ENCODE measurements at regions not wholly inside any gene's neighbourhood (a gene's known extent, or its start where the extent isn't known, plus 50 kb on each side); places are given as distances from the start of the nearest gene placed in this dataset.

DNA sequence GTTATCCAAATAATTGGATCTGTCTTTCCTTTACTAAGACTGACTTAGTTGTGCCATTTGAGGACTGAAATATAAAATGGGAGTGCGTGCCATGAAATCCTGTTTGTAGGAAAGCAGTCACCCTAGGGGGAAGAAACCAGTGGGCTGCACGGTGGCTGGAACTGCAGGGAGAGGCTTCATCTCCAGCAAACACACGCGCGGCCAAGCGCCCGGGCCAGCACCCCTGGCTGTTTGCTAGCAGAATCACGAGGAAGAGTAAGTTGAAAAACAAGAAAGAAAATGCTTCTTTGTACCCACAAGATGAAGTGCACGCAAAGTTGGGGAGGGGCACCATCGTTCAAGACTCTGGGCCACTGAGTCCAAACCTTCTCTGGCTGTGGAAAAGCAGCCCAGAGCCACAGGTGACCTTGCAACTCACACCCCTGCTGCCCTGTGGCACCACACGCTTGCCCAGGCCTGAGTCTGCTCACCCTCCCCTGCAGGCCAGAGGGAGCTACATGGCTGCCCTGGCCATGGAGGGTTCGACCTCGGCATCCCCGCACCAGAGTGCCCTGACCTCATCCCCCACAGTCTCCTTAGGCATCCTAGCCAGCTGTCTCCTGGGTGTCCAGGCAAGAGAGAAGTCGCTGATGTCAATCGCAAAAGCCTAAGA is 55.2 kb downstream of the IRX2 start:
- in situ Hi-C loops (cut with HindIII; ENCODE audit: low pct_unique_long_range_greater_than_20kb, low sequenced_read_pairs): no loop called here
- DNase-seq (ENCODE audit: low read depth): no peak

DNA sequence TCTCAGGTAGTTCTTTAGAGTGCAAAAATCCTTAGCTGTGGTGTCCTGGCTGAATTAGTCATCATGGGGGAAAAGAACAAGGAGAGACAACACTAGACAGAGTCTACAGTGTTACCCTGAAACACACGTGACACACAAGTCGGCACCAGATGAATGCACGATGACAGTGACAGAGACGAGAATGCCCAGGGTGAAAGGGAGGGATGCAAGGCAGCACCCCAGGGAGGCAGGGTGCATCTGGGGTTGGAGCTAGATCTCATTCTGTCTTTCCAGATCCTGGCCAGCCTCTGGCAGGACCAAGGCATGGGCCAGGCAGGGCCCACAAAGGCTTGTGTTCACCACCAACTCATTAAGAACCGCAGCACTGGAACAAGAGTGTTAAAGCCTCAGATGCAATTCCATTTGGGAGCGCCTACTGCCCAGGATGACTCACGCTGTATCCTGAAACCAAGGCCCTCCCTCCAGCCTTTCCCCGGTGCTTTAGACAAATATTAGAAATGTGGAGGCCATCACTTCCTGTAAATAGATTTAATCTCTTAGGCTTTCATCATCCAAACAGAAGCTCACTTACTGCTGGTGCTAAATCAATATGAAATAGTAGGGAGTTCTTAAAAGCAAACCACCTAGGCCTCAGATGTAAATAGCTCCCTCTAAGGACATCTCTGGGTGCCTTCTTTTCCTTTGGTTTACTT is 56.1 kb downstream of the IRX2 start:
- no peak for DNase-seq (ENCODE audit: low read depth)
- in situ Hi-C loops (cut with HindIII; ENCODE audit: low pct_unique_long_range_greater_than_20kb, low sequenced_read_pairs): no loop called here

DNA sequence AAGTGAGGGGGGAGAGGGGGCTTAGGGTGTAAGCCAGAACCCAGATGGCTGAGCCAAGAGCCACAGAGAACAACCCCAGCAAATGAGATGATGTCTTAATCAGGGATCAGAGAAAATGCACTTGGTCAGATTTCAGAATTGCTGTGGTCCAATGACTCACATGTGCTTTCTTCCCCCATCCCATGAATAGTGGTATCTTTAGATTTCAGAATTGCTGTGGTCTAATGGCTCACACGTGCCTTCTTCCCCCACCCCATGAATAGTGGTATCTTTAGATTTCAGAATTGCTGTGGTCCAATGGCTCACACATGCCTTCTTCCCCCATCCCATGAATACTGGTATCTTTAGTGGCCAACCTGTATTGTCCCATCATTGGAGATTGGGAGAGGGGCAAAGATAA is 59.9 kb downstream of the IRX2 start:
- DNase-seq (ENCODE audit: low read depth): no peak
- in situ Hi-C loops (cut with HindIII; ENCODE audit: low pct_unique_long_range_greater_than_20kb, low sequenced_read_pairs): no loop called here

DNA sequence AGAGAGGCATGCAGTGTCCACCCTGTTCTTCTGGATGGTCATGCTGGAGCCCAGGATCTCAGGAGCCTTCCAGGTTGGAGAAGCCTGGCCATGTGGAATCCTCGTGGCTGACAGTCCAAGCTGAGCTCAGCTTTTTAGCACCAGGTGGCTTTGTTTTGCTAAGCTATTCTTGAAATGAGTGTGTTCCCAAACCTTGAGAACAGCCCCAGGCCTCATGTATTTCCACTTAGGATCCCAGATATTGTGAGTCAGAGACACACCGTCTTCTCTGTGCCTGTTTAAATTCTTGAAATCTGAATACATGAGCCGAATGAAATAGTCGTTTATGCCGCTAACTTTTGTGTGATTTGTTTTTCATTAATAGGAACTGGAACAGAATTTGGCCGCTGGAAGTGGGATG is 61.2 kb downstream of the IRX2 start:
- DNase-seq (ENCODE audit: low read depth): no peak
- in situ Hi-C loops (cut with HindIII; ENCODE audit: low pct_unique_long_range_greater_than_20kb, low sequenced_read_pairs): no loop called here

DNA sequence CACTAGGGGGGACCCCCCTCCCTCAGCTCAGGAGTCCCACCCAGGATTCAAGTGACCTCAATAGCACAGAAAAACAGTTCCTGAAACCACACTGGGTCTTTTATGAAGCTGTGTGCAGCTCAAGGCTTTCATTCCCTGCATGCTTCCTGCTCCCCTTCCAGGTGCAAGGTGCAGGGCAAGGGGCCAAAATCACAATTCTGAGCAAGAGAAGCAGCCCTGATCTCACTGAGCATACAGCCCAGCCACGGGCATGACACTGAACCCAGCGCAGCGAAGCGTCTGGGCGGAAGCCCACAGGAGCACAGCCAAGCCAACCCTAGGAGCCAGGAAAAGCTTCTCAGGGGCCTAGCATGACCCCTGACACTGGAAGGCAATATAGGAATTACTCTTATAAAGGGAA is 62.9 kb downstream of the IRX2 start:
- in situ Hi-C loops (cut with HindIII; ENCODE audit: low pct_unique_long_range_greater_than_20kb, low sequenced_read_pairs): no loop called here
- no peak for DNase-seq (ENCODE audit: low read depth)

DNA sequence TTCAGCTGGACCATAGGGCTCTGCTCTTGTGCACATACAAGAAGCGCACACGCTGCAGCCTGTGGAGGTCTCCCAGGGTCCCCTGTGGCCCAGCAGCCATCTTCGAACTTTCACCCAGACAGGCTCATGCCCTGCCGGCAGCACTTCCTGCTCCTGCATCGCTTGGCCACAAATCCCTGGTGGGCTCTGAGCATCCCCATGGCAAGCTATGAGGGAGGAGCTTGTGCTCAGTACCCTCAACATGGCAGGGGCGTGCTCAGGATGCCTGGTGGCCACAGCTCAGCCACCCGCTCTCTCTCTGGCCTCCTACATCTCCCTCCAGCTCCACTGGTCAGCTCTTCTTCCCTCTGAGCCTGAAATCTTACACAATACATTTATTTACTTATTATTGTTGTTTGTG is 63.7 kb downstream of the IRX2 start:
- DNase-seq (ENCODE audit: low read depth): no peak
- in situ Hi-C loops (cut with HindIII; ENCODE audit: low pct_unique_long_range_greater_than_20kb, low sequenced_read_pairs): no loop called here

DNA sequence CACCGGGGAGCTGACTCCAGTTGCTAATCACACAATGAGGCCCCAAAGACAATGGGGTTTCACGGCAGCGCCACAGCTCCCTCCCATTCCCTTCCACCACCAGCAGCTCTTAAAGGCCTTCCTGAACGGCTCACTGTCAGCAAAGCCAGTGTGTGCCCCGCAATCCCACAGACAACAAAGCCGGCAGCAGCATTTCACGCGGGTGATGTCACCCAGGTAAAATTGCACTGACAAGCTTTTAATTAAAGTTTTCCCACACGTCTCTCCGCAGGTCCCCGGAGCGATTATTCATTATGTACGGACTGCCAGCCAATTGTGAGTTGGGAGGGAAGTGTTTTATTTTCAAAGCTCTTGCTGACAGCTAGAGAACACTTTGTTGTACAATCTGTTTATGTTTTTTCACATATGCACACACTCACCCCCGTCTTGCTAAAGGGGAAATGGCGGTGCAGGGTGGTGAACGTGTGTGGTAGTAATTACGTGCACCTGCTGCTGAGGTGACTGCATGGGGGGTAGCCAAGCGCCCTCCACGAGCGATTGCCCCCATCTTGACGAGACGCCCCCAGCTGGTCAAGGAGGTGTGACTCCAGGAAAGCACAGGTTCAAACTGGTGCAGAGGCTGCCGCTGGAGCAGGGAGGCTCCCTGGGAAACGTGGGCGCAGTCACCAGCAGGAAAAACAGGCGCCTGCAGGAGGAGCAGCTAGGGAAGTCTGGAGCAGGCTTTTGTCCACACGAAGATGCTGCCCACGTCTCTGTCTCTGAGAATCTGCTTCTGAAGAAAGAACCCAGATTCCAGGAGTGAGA is 65.0 kb downstream of the IRX2 start:
- in situ Hi-C loops (cut with HindIII; ENCODE audit: low pct_unique_long_range_greater_than_20kb, low sequenced_read_pairs): no loop called here
- no peak for DNase-seq (ENCODE audit: low read depth)

DNA sequence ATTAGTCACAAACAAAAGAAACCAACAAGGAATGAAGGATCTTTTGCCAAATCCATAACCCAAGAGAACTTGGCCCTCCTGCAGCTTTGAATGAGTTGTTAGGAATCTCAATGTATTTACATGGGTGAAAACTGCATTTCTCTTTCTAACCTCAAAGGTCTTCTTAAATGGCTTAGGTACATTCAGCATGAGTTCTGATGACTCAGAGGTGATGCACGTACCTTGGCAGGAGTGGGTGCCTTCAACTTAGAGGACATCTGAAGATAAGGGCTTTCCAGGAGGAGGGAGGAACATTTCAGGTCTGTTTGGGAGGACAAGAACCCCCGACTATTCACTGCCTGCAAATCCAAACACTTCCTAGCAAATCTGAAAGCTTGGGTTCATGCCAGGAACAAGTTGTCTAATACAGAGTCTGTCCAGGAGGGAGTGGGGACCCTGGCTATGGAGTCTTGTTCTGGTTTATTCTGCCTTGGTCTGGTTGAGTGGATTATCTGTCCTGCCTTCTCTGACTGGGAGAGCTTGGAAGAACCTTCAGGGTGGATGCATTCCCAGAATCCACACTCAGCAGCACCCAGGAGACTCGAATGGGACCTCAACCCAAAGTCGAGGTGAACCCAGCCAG is 65.7 kb downstream of the IRX2 start:
- in situ Hi-C loops (cut with HindIII; ENCODE audit: low pct_unique_long_range_greater_than_20kb, low sequenced_read_pairs): no loop called here

DNA sequence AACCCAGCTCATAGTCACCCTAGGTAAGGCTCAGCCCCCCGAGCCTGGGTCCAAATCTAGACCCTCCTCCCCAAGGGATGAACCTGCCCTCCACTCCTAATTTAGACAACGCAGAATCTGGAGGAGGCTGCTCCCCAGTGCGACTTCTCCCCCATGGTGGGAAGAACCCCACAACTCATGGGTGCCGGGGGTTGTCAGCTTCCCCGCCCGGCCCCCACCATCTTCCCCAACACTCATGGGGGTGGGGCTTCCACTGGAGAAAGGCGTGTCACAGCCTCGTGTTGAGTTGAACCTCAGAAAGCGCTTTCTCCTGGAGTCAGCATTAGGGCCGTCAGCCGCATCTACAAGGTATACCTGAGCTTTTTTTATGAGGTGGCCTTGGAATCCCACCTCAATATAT is 66.9 kb downstream of the IRX2 start:
- DNase-seq (ENCODE audit: low read depth): no peak

More for the DNA sequence above, 65.7 kb downstream of the IRX2 start:
- no peak for DNase-seq (ENCODE audit: low read depth)

DNA sequence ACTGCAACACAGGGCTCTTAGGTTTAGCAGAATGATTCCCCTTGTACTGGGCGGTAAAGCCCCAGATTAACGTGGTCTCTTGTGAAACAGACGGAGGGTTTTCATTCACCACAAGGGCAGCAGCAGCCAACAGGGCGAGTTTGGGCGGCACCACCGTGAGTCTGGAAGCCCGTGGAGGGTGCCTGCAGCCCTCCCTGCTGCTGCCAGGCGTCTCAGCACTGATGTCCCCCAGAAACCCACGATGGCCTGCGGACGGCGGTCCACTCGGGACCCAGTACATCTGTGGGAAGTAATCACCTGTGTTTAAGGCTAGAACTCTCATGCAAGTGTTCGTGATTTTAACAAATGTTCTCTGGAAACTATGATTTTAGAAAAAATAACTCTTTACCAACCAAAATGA is 67.8 kb downstream of the IRX2 start:
- in situ Hi-C loops (cut with HindIII; ENCODE audit: low pct_unique_long_range_greater_than_20kb, low sequenced_read_pairs): no loop called here
- no peak for DNase-seq (ENCODE audit: low read depth)

More for the DNA sequence above, 66.9 kb downstream of the IRX2 start:
- in situ Hi-C loops (cut with HindIII; ENCODE audit: low pct_unique_long_range_greater_than_20kb, low sequenced_read_pairs): no loop called here

DNA sequence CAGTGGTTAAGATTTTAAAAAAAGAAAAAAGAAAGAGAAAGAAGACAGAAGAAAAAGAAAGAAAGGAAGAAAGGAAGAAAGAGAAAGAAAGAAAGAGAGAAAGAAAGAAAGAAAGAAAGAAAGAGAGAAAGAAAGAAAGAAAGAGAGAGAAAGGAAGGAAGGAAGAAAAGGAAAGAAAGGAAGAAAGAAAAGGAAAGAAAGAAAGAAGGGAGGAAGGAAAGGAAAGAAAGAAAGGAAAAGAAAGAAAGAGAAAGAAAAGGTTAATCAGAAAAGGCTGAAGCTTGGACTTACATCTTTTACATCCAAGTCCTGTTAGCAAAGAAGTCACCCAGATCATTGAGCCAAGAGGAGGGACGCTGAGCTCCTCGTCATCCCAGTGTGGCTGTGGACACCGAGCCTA is 70.0 kb downstream of the IRX2 start:
- no peak for DNase-seq (ENCODE audit: low read depth)
- in situ Hi-C loops (cut with HindIII; ENCODE audit: low pct_unique_long_range_greater_than_20kb, low sequenced_read_pairs): no loop called here

DNA sequence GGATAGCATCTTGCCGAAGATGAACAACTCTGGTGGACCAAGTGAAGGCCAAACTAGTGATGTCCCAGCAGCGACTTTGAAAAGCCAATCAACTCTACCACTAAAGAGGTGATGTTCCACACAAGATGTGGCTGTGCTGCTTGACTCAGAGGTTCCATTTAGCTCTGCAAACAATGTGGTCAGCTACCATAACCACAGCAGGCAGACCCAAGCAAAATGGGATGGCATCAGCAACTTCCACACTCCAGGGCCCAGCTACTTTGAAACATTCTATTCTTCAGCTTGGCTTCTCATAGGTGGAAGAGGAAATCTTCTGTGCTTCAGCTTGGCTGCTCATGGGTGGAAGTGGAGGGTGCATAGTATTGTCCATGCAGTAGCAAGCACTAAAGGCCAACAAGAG is 70.5 kb downstream of the IRX2 start:
- no peak for DNase-seq (ENCODE audit: low read depth)
- in situ Hi-C loops (cut with HindIII; ENCODE audit: low pct_unique_long_range_greater_than_20kb, low sequenced_read_pairs): no loop called here

DNA sequence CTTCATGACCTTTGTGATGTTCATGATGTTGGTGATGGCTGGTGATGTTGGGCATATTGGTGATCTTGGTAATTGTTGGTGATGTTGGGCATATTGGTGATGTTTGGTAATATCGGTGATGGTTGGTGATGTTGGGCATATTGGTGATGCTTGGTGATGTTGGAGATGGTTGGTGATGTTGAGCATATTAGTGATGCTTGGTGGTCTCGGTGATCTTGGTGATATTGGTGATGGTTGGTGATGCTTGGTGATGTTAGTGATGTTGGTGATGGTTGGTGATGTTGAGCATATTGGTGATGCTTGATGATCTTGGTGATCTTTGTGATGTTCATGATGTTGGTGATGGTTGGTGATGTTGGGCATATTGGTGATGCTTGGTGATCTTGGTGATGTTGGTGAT is 73.8 kb downstream of the IRX2 start:
- no peak for DNase-seq (ENCODE audit: low read depth)
- in situ Hi-C loops (cut with HindIII; ENCODE audit: low pct_unique_long_range_greater_than_20kb, low sequenced_read_pairs): no loop called here

DNA sequence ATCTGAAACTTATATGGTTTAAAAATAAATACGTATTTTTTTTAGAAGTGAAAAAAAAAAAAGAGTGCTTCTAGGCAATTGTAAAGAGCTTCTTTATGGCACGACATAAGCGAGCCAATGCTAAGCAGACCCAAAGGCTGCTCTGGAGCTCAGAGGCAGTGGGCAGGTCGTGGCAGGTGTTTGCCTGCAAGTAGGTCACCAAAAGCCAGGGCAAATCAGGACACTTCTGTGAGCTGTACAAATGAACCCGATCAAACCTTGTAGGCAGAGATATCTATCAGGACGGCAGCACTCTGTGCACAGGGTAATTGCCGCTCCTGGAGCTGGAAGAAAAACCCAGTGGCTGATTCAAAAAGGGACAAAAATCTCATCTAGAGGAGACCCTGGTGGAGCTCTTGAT is 75.9 kb downstream of the IRX2 start:
- DNase-seq (ENCODE audit: low read depth): no peak
- in situ Hi-C loops (cut with HindIII; ENCODE audit: low pct_unique_long_range_greater_than_20kb, low sequenced_read_pairs): no loop called here

DNA sequence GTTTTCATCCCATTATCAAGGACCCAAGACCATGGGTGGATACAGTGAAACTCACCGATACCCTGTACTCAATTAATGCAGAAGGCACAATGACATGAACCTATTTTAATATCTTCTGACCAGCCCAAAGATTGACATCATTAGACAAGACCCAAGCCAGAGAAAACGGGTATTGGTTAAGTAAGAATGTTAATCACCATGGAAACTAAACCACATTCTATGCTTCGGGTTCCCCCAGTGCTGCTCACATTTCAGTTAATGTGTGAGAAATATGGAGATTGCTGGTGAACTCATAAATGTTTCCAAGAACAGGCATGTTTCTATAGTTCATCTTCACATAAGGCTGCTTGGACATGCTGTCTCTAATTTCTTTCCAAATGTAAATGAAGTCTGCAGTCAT is 77.0 kb downstream of the IRX2 start:
- no peak for DNase-seq (ENCODE audit: low read depth)
- in situ Hi-C loops (cut with HindIII; ENCODE audit: low pct_unique_long_range_greater_than_20kb, low sequenced_read_pairs): no loop called here

DNA sequence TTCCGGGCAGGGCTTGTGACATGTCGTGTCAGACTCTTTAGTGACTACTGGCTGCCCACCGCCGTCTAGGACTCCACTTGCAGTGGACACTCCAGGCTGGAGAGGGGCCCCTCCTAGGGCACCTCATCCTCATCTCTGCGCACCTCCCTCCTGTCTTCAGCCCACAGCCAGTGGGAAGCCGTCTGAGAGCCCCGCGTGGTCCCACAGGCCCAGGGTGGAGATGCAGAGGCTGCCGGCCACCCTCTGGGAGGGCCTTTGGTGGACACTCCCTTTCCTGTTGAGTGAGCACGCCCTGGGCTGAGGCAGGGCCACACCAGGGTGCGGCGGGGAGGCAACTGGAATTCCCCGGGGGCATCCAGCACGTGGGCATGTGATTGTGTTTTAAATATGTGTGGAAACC is 80.5 kb downstream of the IRX2 start:
- in situ Hi-C loops (cut with HindIII; ENCODE audit: low pct_unique_long_range_greater_than_20kb, low sequenced_read_pairs): no loop called here
- no peak for DNase-seq (ENCODE audit: low read depth)

DNA sequence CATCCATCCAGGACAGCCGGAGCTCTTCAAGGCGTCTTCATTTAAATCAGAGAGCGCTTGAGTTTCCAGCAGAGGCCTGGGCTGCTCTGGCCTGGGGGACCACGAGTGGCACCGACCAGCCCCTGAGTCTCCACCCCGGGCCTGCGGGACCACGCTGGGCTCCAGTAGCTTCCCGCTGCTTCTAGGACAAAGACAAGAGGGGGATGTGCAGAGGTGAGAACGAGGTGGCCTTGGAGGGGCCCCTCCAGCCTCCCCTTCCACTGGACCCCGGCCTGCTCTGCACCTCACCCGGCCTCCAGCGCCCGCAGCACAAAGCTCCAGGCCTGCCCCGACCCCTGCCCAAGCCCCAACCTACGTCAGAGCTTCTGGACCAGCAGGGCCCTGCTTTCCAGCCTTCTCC is 81.6 kb downstream of the IRX2 start:
- no peak for DNase-seq (ENCODE audit: low read depth)
- in situ Hi-C loops (cut with HindIII; ENCODE audit: low pct_unique_long_range_greater_than_20kb, low sequenced_read_pairs): no loop called here

DNA sequence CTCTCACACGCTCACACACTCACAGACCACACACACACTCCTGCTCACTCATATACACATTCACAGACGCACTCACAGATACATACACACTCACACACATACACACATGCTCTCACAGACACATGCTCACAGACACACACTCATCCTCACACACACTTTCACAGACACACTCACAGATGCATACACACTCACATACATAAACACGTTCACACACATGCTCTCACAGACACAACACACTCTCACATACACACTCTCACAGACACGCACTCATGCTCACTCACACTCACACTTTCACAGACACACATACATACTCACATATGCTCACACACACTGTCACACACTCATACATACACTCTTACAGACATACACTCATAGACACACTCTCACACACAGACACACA is 82.2 kb downstream of the IRX2 start:
- in situ Hi-C loops (cut with HindIII; ENCODE audit: low pct_unique_long_range_greater_than_20kb, low sequenced_read_pairs): no loop called here

DNA sequence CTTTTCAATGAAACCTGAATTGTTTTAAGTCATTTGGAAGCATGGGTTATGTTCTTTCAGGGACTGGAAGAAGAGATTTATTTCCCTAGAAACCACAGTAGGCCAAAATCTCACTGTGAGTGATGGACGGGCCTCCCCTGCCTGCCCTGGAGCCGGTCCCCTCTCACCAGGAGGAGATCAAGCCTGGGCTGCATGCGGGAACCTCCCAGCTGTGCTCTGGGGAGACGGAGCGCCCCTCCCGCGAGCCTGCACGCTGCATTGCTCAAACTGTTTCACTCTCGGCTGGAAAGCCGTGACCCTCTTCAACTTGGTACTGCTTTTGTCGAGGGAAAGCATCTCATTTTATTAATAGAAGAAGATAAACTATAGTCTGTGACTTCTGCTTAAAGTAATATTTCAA is 85.4 kb downstream of the IRX2 start:
- no peak for DNase-seq (ENCODE audit: low read depth)
- in situ Hi-C loops (cut with HindIII; ENCODE audit: low pct_unique_long_range_greater_than_20kb, low sequenced_read_pairs): no loop called here

More for the DNA sequence above, 82.2 kb downstream of the IRX2 start:
- no peak for DNase-seq (ENCODE audit: low read depth)
